Neural cell (in vitro differentiated cells): ENCODE measurements at regions not wholly inside any gene's neighbourhood (a gene's known extent, or its start where the extent isn't known, plus 50 kb on each side); places are given as distances from the start of the nearest gene placed in this dataset.

Source experiments
- H2AFZ ChIP-seq: fragments of 200-600, 300-800 bp; sonication (generic), shearing (Covaris generic); 2 replicates; pipeline ENCODE4 v1.6.0; 2014; ENCODE audit warnings: low read depth, mild to moderate bottlenecking, antibody characterized with exemption, low read length, moderate library complexity
- H3F3A ChIP-seq: fragments of 200-600 bp; shearing (Covaris generic); 2 replicates; pipeline ENCODE4 v1.6.1; 2016; ENCODE audit warnings: mild to moderate bottlenecking, moderate library complexity, mixed read lengths, antibody characterized with exemption, low read length; ENCODE audit not compliant: insufficient read depth, poor library complexity, severe bottlenecking
- H3K27ac ChIP-seq: fragments of 200-600, 300-800 bp; sonication (generic), shearing (Covaris generic); 2 replicates; pipeline ENCODE4 v1.5.1; 2014; ENCODE audit warnings: mild to moderate bottlenecking, low read length, moderate library complexity
- H3K27me3 ChIP-seq: fragments of 300-800, 200-600 bp; sonication (generic), shearing (Covaris generic); 2 replicates; pipeline ENCODE4 v1.6.0; 2014; ENCODE audit warnings: mild to moderate bottlenecking, low read depth, low read length, moderate library complexity; ENCODE audit not compliant: insufficient read depth
- H3K36me3 ChIP-seq: fragments of 300-800, 200-600 bp; sonication (generic), shearing (Covaris generic); 2 replicates; pipeline ENCODE4 v1.5.1; 2014; ENCODE audit warnings: mild to moderate bottlenecking, antibody characterized with exemption, low read length, moderate library complexity; ENCODE audit not compliant: insufficient read depth
- H3K4me2 ChIP-seq: fragments of 300-800, 200-600 bp; sonication (generic), shearing (Covaris generic); 2 replicates; pipeline ENCODE4 v1.6.0; 2014; ENCODE audit warnings: mild to moderate bottlenecking, low read length
- H3K4me3 ChIP-seq: fragments of 300-800, 200-600 bp; sonication (generic), shearing (Covaris generic); 2 replicates; pipeline ENCODE4 v1.5.1; 2014; ENCODE audit warnings: mild to moderate bottlenecking, low read length, moderate library complexity
- H3K79me2 ChIP-seq: fragments of 200-600 bp; shearing (Covaris generic); replicated peaks from 2 replicates; pipeline ENCODE4 v1.6.0; 2014; ENCODE audit warnings: mild to moderate bottlenecking, low read length, moderate library complexity; ENCODE audit not compliant: insufficient read depth
- H3K9ac ChIP-seq: fragments of 300-800, 200-600 bp; sonication (generic), shearing (Covaris generic); 2 replicates; pipeline ENCODE4 v1.6.1; 2016; ENCODE audit warnings: mild to moderate bottlenecking, low read length, mixed read lengths
- H3K9me2 ChIP-seq: fragments of 200-600 bp; shearing (Covaris generic); 2 replicates; pipeline ENCODE4 v1.6.1; 2016; ENCODE audit warnings: mild to moderate bottlenecking, low read length, mixed read lengths; ENCODE audit not compliant: insufficient read depth
- H3K9me3 ChIP-seq: fragments of 200-600, 300-800 bp; sonication (generic), shearing (Covaris generic); 2 replicates; pipeline ENCODE4 v1.6.1; 2016; ENCODE audit warnings: mild to moderate bottlenecking, mixed run types, low read length, moderate library complexity, mixed read lengths
- H4K20me1 ChIP-seq: fragments of 200-600 bp; shearing (Covaris generic); 2 replicates; pipeline ENCODE4 v1.6.1; 2016; ENCODE audit warnings: mild to moderate bottlenecking, mixed run types; ENCODE audit not compliant: insufficient read depth
- EP300 ChIP-seq: fragments of 450-650 bp; conservative IDR thresholded peaks from 2 replicates; pipeline ENCODE4 v1.6.1; 2014; ENCODE audit warnings: antibody characterized with exemption, mild to moderate bottlenecking, moderate library complexity; ENCODE audit not compliant: poor library complexity, severe bottlenecking
- EZH2 ChIP-seq: fragments of 200-600, 300-800 bp; shearing (Covaris generic), sonication (generic); IDR thresholded peaks from 2 replicates; pipeline ENCODE4 v1.6.1; 2014; ENCODE audit warnings: antibody characterized with exemption, low read length, borderline replicate concordance, mild to moderate bottlenecking; ENCODE audit not compliant: insufficient read depth, poor library complexity, severe bottlenecking
- MXI1 ChIP-seq: fragments of 450-650 bp; conservative IDR thresholded peaks from 2 replicates; pipeline ENCODE4 v1.6.1; 2014; ENCODE audit warnings: antibody characterized with exemption, mild to moderate bottlenecking; ENCODE audit not compliant: poor library complexity, severe bottlenecking
- POLR2AphosphoS5 ChIP-seq: IDR thresholded peaks from 2 replicates; pipeline ENCODE4 v1.6.1; 2012
- RAD21 ChIP-seq: fragments of 450-650 bp; conservative IDR thresholded peaks from 2 replicates; pipeline ENCODE4 v1.6.1; 2014; ENCODE audit warnings: antibody characterized with exemption, mild to moderate bottlenecking, moderate library complexity
- SMC3 ChIP-seq: fragments of 450-650 bp; conservative IDR thresholded peaks from 2 replicates; pipeline ENCODE4 v1.6.1; 2014; ENCODE audit warnings: antibody characterized with exemption, mild to moderate bottlenecking, moderate library complexity; ENCODE audit not compliant: poor library complexity
- TAF1 ChIP-seq: IDR thresholded peaks from 2 replicates; pipeline ENCODE4 v1.6.1; 2012; ENCODE audit warnings: low read depth
- TF ChIP-seq, protein P1 (sequence below): fragments of 450-650 bp; IDR thresholded peaks from 2 replicates; pipeline ENCODE4 v1.5.1; 2014; ENCODE audit warnings: antibody characterized with exemption, mild to moderate bottlenecking, moderate library complexity; ENCODE audit not compliant: poor library complexity, severe bottlenecking
- TF ChIP-seq, protein P2 (sequence below): IDR thresholded peaks from 2 replicates; pipeline ENCODE4 v1.6.1; 2012; ENCODE audit warnings: borderline replicate concordance

DNA sequence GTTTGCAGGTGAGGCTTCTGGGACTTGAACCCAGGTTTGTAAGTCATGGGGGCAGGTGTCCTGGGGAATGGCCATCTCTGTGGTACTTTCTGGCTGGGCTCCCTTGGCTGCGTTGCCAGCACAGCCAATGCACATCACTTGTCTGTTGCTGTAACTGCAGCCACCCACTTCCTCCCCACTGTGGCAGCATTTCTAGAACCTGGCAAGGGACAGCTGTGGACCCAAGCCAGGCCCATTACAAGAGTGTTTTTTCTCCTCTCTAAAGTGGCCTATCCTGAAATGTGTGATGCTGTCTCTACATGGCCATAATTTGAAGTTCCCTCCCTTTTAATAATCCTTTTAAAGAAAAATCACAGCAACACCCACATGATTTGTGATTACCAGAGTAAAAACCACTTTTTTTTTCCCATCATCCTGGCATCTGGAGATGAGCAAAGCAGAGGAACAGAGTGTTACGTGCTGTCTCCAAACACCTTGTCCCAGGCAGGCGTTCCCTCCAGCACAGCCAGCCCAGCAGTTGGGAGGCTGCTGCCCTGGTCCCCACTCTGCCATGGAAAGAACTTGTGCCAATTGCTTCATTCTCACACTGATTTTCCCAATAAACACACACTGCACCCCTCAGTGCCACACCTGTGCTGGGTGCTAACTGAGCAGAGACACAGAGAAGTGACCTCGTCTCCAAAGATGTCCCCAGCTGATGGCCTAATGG is 360.6 kb upstream of the USP24 start:
- Histone ChIP-seq H3K4me3 (no peak overlapping the region), H3K4me2 (no peak overlapping the region), H3K9me2 (no peaks in the 10 kb centered on the region), H3K27ac (no peak overlapping the region), H3K9ac (no peak overlapping the region), H3K36me3 (no peaks in the 10 kb centered on the region), H4K20me1 (no peaks in the 10 kb centered on the region), H3K79me2 (no peaks in the 10 kb centered on the region), H3K27me3 (no peaks in the 10 kb centered on the region), H3F3A (no peaks in the 10 kb centered on the region), H3K9me3 (no peaks in the 10 kb centered on the region), H2AFZ (no peak overlapping the region)
- TF ChIP-seq SMC3 = no peak
- no peak for TF ChIP-seq MXI1
- no peak for TF ChIP-seq EP300
- no peak for TF ChIP-seq POLR2AphosphoS5
- no peak for TF ChIP-seq TAF1
- TF ChIP-seq, protein P1, sequence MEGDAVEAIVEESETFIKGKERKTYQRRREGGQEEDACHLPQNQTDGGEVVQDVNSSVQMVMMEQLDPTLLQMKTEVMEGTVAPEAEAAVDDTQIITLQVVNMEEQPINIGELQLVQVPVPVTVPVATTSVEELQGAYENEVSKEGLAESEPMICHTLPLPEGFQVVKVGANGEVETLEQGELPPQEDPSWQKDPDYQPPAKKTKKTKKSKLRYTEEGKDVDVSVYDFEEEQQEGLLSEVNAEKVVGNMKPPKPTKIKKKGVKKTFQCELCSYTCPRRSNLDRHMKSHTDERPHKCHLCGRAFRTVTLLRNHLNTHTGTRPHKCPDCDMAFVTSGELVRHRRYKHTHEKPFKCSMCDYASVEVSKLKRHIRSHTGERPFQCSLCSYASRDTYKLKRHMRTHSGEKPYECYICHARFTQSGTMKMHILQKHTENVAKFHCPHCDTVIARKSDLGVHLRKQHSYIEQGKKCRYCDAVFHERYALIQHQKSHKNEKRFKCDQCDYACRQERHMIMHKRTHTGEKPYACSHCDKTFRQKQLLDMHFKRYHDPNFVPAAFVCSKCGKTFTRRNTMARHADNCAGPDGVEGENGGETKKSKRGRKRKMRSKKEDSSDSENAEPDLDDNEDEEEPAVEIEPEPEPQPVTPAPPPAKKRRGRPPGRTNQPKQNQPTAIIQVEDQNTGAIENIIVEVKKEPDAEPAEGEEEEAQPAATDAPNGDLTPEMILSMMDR = no peak
- TF ChIP-seq EZH2 = no peak
- TF ChIP-seq RAD21 = no peak
- TF ChIP-seq, protein P2, sequence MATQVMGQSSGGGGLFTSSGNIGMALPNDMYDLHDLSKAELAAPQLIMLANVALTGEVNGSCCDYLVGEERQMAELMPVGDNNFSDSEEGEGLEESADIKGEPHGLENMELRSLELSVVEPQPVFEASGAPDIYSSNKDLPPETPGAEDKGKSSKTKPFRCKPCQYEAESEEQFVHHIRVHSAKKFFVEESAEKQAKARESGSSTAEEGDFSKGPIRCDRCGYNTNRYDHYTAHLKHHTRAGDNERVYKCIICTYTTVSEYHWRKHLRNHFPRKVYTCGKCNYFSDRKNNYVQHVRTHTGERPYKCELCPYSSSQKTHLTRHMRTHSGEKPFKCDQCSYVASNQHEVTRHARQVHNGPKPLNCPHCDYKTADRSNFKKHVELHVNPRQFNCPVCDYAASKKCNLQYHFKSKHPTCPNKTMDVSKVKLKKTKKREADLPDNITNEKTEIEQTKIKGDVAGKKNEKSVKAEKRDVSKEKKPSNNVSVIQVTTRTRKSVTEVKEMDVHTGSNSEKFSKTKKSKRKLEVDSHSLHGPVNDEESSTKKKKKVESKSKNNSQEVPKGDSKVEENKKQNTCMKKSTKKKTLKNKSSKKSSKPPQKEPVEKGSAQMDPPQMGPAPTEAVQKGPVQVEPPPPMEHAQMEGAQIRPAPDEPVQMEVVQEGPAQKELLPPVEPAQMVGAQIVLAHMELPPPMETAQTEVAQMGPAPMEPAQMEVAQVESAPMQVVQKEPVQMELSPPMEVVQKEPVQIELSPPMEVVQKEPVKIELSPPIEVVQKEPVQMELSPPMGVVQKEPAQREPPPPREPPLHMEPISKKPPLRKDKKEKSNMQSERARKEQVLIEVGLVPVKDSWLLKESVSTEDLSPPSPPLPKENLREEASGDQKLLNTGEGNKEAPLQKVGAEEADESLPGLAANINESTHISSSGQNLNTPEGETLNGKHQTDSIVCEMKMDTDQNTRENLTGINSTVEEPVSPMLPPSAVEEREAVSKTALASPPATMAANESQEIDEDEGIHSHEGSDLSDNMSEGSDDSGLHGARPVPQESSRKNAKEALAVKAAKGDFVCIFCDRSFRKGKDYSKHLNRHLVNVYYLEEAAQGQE = no peak

DNA sequence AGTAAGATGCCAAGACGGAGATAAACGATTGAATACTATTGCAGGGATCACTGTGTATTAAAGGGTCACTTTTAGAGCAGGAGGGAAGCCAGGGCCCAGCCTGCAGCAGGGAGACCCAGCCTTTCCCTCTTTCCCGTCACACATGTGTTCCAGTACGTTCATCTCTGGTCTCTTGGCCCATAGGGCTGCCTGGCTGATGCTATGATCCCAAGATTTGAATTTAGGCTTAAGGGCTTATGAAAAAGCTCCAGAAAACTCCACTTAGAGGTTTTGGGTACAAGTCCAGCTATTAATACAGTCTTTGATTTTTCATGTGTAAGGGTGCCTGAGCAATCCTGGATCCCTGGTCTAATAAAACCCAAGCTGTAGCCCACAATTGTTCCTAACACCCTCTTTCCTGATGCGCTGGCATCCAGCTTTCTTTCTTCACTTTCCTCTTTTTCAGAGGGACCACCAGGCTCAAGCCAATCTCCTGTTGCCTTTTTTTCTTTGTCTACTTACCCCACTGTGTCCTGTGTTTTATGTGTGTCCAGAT is 359.6 kb upstream of the USP24 start:
- Histone ChIP-seq H2AFZ (no peak overlapping the region), H3K27me3 (no peaks in the 10 kb centered on the region), H3K79me2 (no peaks in the 10 kb centered on the region), H3K9ac (no peak overlapping the region), H3F3A (no peaks in the 10 kb centered on the region), H3K4me3 (no peak overlapping the region), H3K27ac (no peak overlapping the region), H3K36me3 (no peaks in the 10 kb centered on the region), H3K9me3 (no peaks in the 10 kb centered on the region), H4K20me1 (no peaks in the 10 kb centered on the region), H3K4me2 (no peak overlapping the region), H3K9me2 (no peaks in the 10 kb centered on the region)
- TF ChIP-seq SMC3 (no peak), RAD21 (no peak), EP300 (no peak), MXI1 (no peak), TAF1 (no peak), POLR2AphosphoS5 (no peak), EZH2 (no peak)
- TF ChIP-seq, protein P2 = no peak
- TF ChIP-seq, protein P1 = no peak
